ENCODE measurements at regions not wholly inside any gene's neighbourhood (a gene's known extent, or its start where the extent isn't known, plus 50 kb on each side); places are given as distances from the start of the nearest gene placed in this dataset.

- Histone ChIP-seq H3F3A (ENCODE audit: low read depth) (0 out of 2 replicates have a peak, but pooled peaks cover 3% of the 10 kb centered on the region), H3K9me2 (replicated peaks; ENCODE audit: low read depth, low read length) (no peaks in the 10 kb centered on the region), H3K9me3 (ENCODE audit: insufficient read depth, low read depth, low read length) (no peaks in the 10 kb centered on the region), H3K4me1 (ENCODE audit: insufficient read depth, low read length, poor library complexity, severe bottlenecking) (peaks cover 26% of the 10 kb centered on the region), H3K9ac (ENCODE audit: low read depth, low read length, poor library complexity, severe bottlenecking) (no peak overlapping the region), H4K20me1 (ENCODE audit: insufficient read depth, low read length, poor library complexity, severe bottlenecking) (no peaks in the 10 kb centered on the region), H3K36me3 (ENCODE audit: insufficient read depth, low read length) (no peaks in the 10 kb centered on the region), H3K4me2 (ENCODE audit: low read depth, low read length, poor library complexity, severe bottlenecking) (no peak overlapping the region), H3K27me3 (ENCODE audit: insufficient read depth, low read length, poor library complexity, severe bottlenecking) (no peaks in the 10 kb centered on the region), H3K79me2 (ENCODE audit: insufficient read depth, low read length) (no peaks in the 10 kb centered on the region), H2AFZ (ENCODE audit: low read length) (no peak overlapping the region), H3K4me3 (ENCODE audit: low read length, poor library complexity, severe bottlenecking) (no peak overlapping the region)
- TF ChIP-seq CTCF (conservative IDR thresholded peaks at IDR 0.05; ENCODE audit: low read length) (peak; percentile 66), EZH2phosphoT487 (IDR thresholded peaks at IDR 0.05; ENCODE audit: borderline replicate concordance) (no peak)
These were observed 81.0 kb downstream of the ESM1 start for GRCh38 chr5:54904425-54904824.

GRCh38 chr5:54902791-54903473 lies 82.5 kb downstream of the ESM1 start:
- no peaks in the 10 kb centered on the region for H3K9me3 ChIP-seq (ENCODE audit: insufficient read depth, low read depth, low read length)
- peak overlapping the region; percentile 60 for H3K4me2 ChIP-seq (ENCODE audit: low read depth, low read length, poor library complexity, severe bottlenecking)
- no peaks in the 10 kb centered on the region for H4K20me1 ChIP-seq (ENCODE audit: insufficient read depth, low read length, poor library complexity, severe bottlenecking)
- H3K79me2 ChIP-seq (ENCODE audit: insufficient read depth, low read length): no peaks in the 10 kb centered on the region
- H3K9ac ChIP-seq (ENCODE audit: low read depth, low read length, poor library complexity, severe bottlenecking): no peak overlapping the region
- H3K4me1 ChIP-seq (ENCODE audit: insufficient read depth, low read length, poor library complexity, severe bottlenecking): peaks cover 26% of the 10 kb centered on the region
- H3K36me3 ChIP-seq (ENCODE audit: insufficient read depth, low read length): no peaks in the 10 kb centered on the region
- no peaks in the 10 kb centered on the region for H3K27me3 ChIP-seq (ENCODE audit: insufficient read depth, low read length, poor library complexity, severe bottlenecking)
- 0 out of 2 replicates have a peak, but pooled peaks cover 3% of the 10 kb centered on the region for H3F3A ChIP-seq (ENCODE audit: low read depth)
- no peaks in the 10 kb centered on the region for H3K9me2 ChIP-seq (replicated peaks; ENCODE audit: low read depth, low read length)
- H3K4me3 ChIP-seq (ENCODE audit: low read length, poor library complexity, severe bottlenecking): peak overlapping the region; percentile 16
- H2AFZ ChIP-seq (ENCODE audit: low read length): no peak overlapping the region
- no peak for TF ChIP-seq EZH2phosphoT487 (IDR thresholded peaks at IDR 0.05; ENCODE audit: borderline replicate concordance)
- TF ChIP-seq CTCF (conservative IDR thresholded peaks at IDR 0.05; ENCODE audit: low read length): no peak

- Histone ChIP-seq H3K27me3 (ENCODE audit: insufficient read depth, low read length, poor library complexity, severe bottlenecking) (no peaks in the 10 kb centered on the region), H3K36me3 (ENCODE audit: insufficient read depth, low read length) (no peaks in the 10 kb centered on the region), H3K79me2 (ENCODE audit: insufficient read depth, low read length) (no peaks in the 10 kb centered on the region), H3K9me2 (replicated peaks; ENCODE audit: low read depth, low read length) (no peaks in the 10 kb centered on the region), H3K4me2 (ENCODE audit: low read depth, low read length, poor library complexity, severe bottlenecking) (no peak overlapping the region), H2AFZ (ENCODE audit: low read length) (no peak overlapping the region), H3K9ac (ENCODE audit: low read depth, low read length, poor library complexity, severe bottlenecking) (no peak overlapping the region), H3K4me1 (ENCODE audit: insufficient read depth, low read length, poor library complexity, severe bottlenecking) (peaks cover 26% of the 10 kb centered on the region), H3K4me3 (ENCODE audit: low read length, poor library complexity, severe bottlenecking) (no peak overlapping the region), H3K9me3 (ENCODE audit: insufficient read depth, low read depth, low read length) (no peaks in the 10 kb centered on the region), H3F3A (ENCODE audit: low read depth) (0 out of 2 replicates have a peak, but pooled peaks cover 3% of the 10 kb centered on the region), H4K20me1 (ENCODE audit: insufficient read depth, low read length, poor library complexity, severe bottlenecking) (no peaks in the 10 kb centered on the region)
- TF ChIP-seq CTCF (conservative IDR thresholded peaks at IDR 0.05; ENCODE audit: low read length) (no peak), EZH2phosphoT487 (IDR thresholded peaks at IDR 0.05; ENCODE audit: borderline replicate concordance) (no peak)
These were observed 84.2 kb downstream of the ESM1 start for GRCh38 chr5:54900984-54901725.

Data from Loucy (cell line).